Vagina (tissue), 2 donors: ENCODE measurements at regions not wholly inside any gene's neighbourhood (a gene's known extent, or its start where the extent isn't known, plus 50 kb on each side); places are given as distances from the start of the nearest gene placed in this dataset.

Experiments used
- CTCF ChIP-seq, 3 experiments: fragments of 450-650 bp in 2 of 3; fragments of 200-600 bp in 1 of 3; sonication (generic) in 1 of 3; IDR thresholded peaks; one replicate each; pipeline ENCODE4 v1.5.1; 2017 to 2019; ENCODE audit warnings: antibody characterized with exemption in 3 of 3, mild to moderate bottlenecking in 2 of 3, moderate library complexity in 2 of 3
- POLR2A ChIP-seq, 2 donors: fragments of 450-650 bp; IDR thresholded peaks; one replicate each; pipeline ENCODE4 v1.6.1; 2017; ENCODE audit warnings: antibody characterized with exemption in 2 of 2, mild to moderate bottlenecking in 2 of 2, moderate library complexity in 2 of 2
- POLR2AphosphoS5 ChIP-seq, 2 donors: sonication (generic); formaldehyde crosslinking; IDR thresholded peaks; one replicate each; pipeline ENCODE4 v1.9.0; 2017; ENCODE audit warnings: antibody characterized with exemption in 2 of 2, mild to moderate bottlenecking in 2 of 2, low read depth in 1 of 2; ENCODE audit not compliant: insufficient read depth in 1 of 2

GRCh38 chr1:189027512-189027911, 1450.2 kb downstream of the BRINP3 start:
- no peak for TF ChIP-seq CTCF (IDR thresholded peaks at IDR 0.05)
- TF ChIP-seq POLR2A (IDR thresholded peaks at IDR 0.05) = no peak
- TF ChIP-seq POLR2AphosphoS5 (IDR thresholded peaks at IDR 0.05; ENCODE audit: insufficient read depth in 1 of 2, low read depth in 1 of 2) = no peak
